ENCODE measurements at regions not wholly inside any gene's neighbourhood (a gene's known extent, or its start where the extent isn't known, plus 50 kb on each side); places are given as distances from the start of the nearest gene placed in this dataset.

DNA sequence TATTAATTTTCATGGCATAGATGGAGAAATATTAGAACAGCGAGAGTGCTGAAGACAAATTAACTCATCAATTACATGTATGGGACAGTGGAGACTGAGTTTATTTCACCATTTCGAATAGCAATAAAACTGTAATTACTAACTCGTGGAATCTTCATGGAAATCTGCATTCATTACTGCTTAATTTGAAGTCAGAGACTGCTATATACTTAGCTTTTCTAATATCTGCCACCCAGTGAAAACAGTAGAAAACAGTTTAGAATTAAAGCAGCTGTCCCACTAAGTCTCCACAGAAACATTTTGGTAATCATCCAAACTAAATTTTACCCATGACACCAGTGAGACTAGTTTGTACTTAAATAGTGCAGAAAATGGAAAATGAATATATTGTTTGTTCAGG is 56.8 kb downstream of the IZUMO3 start:
- no peak for DNase-seq (ENCODE audit: low read depth, low spot score)

DNA sequence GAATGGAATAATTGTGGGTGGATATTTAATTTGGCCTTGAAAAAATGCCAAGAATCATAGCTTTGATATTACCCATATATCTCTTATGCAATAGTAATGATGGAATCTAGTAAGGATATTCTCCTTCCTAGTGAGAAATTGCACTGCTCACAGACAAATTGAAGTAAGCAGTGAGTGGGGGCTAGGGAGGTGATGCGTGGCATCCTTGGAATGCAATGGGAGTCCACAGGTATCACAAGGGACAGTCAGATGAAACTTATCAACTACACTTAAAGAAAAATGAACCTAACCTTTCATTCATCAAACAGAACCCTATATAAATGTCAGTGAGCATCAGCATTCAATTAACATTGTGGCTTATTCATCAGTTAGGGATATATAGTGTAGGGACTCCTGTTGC is 57.8 kb downstream of the IZUMO3 start:
- no peak for DNase-seq (ENCODE audit: low read depth, low spot score)

GRCh38 chr9:24487250-24487861 is 58.3 kb downstream of the IZUMO3 start:
- DNase-seq (ENCODE audit: low read depth, low spot score), result no peak

- no peak for DNase-seq (ENCODE audit: low read depth, low spot score)
These were observed 66.2 kb downstream of the IZUMO3 start for GRCh38 chr9:24479361-24480059.

- DNase-seq (ENCODE audit: low read depth, low spot score), result peak; percentile 30
These were observed 81.3 kb downstream of the IZUMO3 start for GRCh38 chr9:24464319-24464951.

DNA sequence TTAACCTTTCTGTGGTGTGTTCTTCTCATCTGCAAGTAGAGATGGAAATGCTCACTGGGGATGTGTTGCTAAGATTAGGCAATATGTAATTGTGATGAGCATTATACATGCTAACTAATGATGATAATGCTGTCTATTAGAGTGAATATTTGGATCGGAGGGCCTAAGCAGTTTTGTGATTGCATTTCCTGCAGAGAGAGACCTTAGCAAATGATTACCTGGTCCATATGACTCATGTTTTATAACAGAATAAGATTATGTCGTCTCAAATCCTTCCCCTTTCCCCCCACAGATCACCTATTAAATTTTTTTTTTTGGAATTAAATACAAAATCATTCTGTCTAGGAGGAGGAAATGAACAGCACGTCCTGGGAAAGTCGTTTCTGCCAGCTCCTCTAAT is 82.7 kb downstream of the IZUMO3 start:
- no peak for DNase-seq (ENCODE audit: low read depth, low spot score)

DNA sequence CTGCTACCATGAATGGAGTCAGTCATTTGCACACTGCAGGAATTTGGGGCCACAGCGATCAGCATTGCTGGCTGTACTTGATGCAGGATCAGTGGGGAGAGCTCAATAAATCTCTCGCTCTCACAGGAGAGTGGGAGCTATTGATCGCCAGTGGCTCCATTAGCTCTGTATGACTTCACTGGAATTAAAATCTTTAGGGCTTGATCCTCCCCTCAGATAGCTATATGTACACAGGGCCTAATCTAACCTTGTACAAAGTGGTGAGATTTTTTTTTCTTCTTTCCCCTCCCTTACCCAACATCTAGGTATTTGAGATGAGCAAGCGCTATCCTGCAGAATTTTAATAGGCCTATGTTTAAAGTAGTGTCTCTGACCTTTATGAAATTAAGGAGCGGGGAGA is 84.9 kb downstream of the IZUMO3 start:
- DNase-seq (ENCODE audit: low read depth, low spot score), result no peak

GRCh38 chr9:24459953-24460352 is 85.7 kb downstream of the IZUMO3 start:
- DNase-seq (ENCODE audit: low read depth, low spot score), result no peak

DNA sequence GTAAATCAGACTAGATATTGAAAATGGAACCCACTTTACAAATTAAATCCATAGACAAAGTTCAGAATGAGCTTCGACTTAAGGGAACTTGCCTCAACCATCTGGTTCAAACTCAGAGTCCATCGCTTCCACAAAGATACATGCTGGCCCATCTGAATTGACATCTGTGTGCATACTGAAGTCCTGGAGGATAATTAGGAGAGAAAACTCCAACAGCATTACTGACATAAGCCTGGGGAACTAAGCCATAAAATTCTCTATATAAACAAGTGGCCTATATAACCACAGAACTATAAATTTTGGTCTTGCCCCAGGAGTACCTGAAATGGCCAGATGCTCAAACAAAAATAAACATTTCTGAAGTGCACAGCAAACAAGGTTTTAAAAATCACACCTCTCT is 94.4 kb downstream of the IZUMO3 start:
- DNase-seq (ENCODE audit: low read depth, low spot score), result no peak

DNA sequence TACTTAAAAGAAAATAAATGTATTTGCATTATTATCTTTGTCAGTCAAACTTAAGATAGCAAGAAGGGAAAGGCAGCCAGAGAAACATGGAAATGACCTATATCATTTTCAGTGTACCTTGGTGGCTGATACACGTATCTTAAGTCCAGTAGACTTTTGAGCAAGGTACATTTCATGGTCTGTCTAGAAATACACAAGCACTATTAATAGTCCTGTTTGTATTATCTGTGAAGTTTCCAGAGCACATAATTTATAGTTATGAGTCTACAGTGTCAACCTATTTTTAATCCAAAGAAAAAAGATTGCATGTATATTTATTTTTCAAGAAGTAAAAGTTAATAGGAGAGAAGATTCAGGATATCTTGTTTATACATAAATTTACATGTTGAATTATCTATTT is 95.7 kb downstream of the IZUMO3 start:
- no peak for DNase-seq (ENCODE audit: low read depth, low spot score)

GRCh38 chr9:24439456-24439855 is 106.2 kb downstream of the IZUMO3 start:
- no peak for DNase-seq (ENCODE audit: low read depth, low spot score)

DNA sequence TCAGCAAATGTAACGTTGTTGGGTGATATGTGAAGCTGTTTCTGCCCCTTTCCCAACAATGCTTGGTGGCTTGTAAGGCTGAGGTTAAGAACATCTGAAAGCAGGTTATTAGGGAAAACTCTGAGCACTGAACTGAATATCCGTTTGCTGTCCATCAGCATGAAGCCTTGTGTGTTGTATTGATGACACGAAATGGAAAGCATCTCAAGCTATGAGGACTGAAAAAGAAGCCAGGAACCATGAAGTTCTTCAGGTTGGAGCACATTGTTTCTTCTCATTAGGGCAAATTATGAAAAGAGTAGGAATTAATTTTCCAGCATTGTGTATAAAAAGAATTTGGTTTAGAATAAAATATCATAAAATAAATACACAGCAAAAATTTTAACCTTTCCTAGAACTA is 106.8 kb downstream of the IZUMO3 start:
- no peak for DNase-seq (ENCODE audit: low read depth, low spot score)

DNA sequence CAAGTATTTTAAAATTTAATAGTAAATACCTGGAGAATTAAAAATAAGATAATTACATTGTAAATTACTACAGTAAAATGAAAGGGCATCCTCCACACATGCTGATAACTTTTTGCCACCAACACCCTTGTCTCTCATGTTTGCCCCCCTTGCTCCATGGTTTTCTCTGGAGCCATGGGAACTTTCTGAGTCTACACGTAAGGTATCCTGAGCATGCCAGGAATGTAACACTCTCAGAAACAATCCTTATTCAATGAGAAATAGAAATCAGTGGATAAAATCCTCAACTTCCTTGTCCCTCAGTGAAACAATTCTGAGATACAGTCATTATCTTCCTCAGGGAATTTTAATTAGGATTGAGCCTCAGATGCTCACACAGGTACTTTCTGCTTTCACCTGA is 108.9 kb downstream of the IZUMO3 start:
- DNase-seq (ENCODE audit: low read depth, low spot score), result peak; percentile 15

- DNase-seq (ENCODE audit: low read depth, low spot score), result no peak
These were observed 111.5 kb downstream of the IZUMO3 start for GRCh38 chr9:24434183-24434582.

GRCh38 chr9:24416136-24416535 is 129.6 kb downstream of the IZUMO3 start:
- DNase-seq (ENCODE audit: low read depth, low spot score), result peak; percentile 6

GRCh38 chr9:24413651-24414050 is 132.0 kb downstream of the IZUMO3 start:
- no peak for DNase-seq (ENCODE audit: low read depth, low spot score)

DNA sequence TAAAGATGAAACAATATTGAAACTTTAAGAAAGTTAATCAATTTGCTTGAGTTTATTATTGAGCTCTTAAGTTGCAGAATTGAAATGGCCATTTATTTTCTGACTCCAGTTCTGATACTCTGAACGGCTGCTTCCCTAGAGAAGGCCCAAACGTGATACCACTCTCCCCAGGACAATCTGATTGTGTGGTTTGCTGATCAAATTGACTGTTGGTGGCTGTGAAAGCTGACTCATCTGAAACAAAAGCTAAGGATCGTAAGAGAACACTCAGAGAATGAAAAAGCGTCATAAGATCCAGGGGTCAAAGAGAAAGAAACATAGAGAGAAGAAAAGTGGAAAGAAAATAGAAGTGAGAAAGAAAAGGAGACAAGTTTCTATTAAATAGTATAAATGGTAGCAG is 147.2 kb downstream of the IZUMO3 start:
- no peak for DNase-seq (ENCODE audit: low read depth, low spot score)

GRCh38 chr9:24391095-24391494 is 154.6 kb downstream of the IZUMO3 start:
- DNase-seq (ENCODE audit: low read depth, low spot score), result no peak

- DNase-seq (ENCODE audit: low read depth, low spot score), result no peak
These were observed 160.6 kb downstream of the IZUMO3 start for GRCh38 chr9:24385077-24385476.

GRCh38 chr9:24382566-24382965 is 163.1 kb downstream of the IZUMO3 start:
- DNase-seq (ENCODE audit: low read depth, low spot score), result no peak

GRCh38 chr9:24381205-24381604 is 164.5 kb downstream of the IZUMO3 start:
- DNase-seq (ENCODE audit: low read depth, low spot score), result no peak

- DNase-seq (ENCODE audit: low read depth, low spot score), result no peak
These were observed 186.7 kb downstream of the IZUMO3 start for GRCh38 chr9:24359046-24359445.

- no peak for DNase-seq (ENCODE audit: low read depth, low spot score)
These were observed 193.7 kb downstream of the IZUMO3 start for GRCh38 chr9:24351973-24352372.

All from astrocyte of the hippocampus (primary cell).